ENCODE measurements at regions not wholly inside any gene's neighbourhood (a gene's known extent, or its start where the extent isn't known, plus 50 kb on each side); places are given as distances from the start of the nearest gene placed in this dataset.

- Histone ChIP-seq H3K4me2 (ENCODE audit: insufficient read depth, insufficient read length, low read length) (no peak overlapping the region), H3K9me3 (ENCODE audit: control insufficient read depth, low read depth, low read length) (no peaks in the 10 kb centered on the region), H4K20me1 (ENCODE audit: control insufficient read depth, insufficient read depth, insufficient read length) (no peaks in the 10 kb centered on the region), H2BK20ac (ENCODE audit: low read depth, low read length, poor library complexity, severe bottlenecking) (no peak overlapping the region), H3K14ac (ENCODE audit: insufficient read depth, low read length) (no peak overlapping the region), H4K91ac (ENCODE audit: insufficient read length, low read depth, low read length) (no peak overlapping the region), H3K4me1 (ENCODE audit: insufficient read depth, low read length) (no peaks in the 10 kb centered on the region), H3K23me2 (ENCODE audit: insufficient read length, low read depth, low read length, poor library complexity, severe bottlenecking) (no peaks in the 10 kb centered on the region), H4K5ac (ENCODE audit: insufficient read length, low read depth, low read length) (no peak overlapping the region), H3K56ac (ENCODE audit: insufficient read length, low read depth, low read length) (no peak overlapping the region), H3K27me3 (ENCODE audit: insufficient read depth, low read length) (no peaks in the 10 kb centered on the region), H3K27ac (ENCODE audit: insufficient read length, low read depth, low read length) (no peak overlapping the region), H4K8ac (replicated peaks; ENCODE audit: insufficient read length, low read depth, low read length) (no peak overlapping the region), H3K79me2 (ENCODE audit: insufficient read depth, low read length) (no peaks in the 10 kb centered on the region), H2AK5ac (ENCODE audit: insufficient read length, low read length) (no peak overlapping the region), H2BK120ac (ENCODE audit: low read depth, low read length, poor library complexity, severe bottlenecking) (no peak overlapping the region), H2AFZ (ENCODE audit: low read length) (no peak overlapping the region), H2BK12ac (ENCODE audit: insufficient read length, low read depth, low read length) (no peak overlapping the region), H3K23ac (ENCODE audit: insufficient read length, low read depth, low read length) (no peak overlapping the region), H3K18ac (ENCODE audit: insufficient read length, low read depth, low read length) (no peak overlapping the region), H3K9ac (ENCODE audit: extremely low read depth, insufficient read length, low read length) (no peak overlapping the region), H3K4ac (ENCODE audit: low read depth, low read length) (no peak overlapping the region), H3T11ph (ENCODE audit: low read length) (no peak overlapping the region), H3K79me1 (ENCODE audit: insufficient read depth, low read depth, low read length, poor library complexity, severe bottlenecking) (no peaks in the 10 kb centered on the region), H2BK5ac (ENCODE audit: insufficient read length, low read length) (no peak overlapping the region), H2BK15ac (ENCODE audit: low read depth, low read length) (no peak overlapping the region)
- no peak for TF ChIP-seq CTCF (conservative IDR thresholded peaks at IDR 0.05)
- Mint-ChIP-seq H3K9me3 (no peaks in the 10 kb centered on the region), H3K4me1 (no peaks in the 10 kb centered on the region), H3K4me3 (no peak overlapping the region), H3K36me3 (ENCODE audit: insufficient read depth in 1 of 3, low read depth in 3 of 3) (no peaks in the 10 kb centered on the region), H3K27ac (no peak overlapping the region), H3K27me3 (ENCODE audit: low read depth) (no peaks in the 10 kb centered on the region)
- DNase-seq: no peak
- no CpG with 5 or more reads among the region's 9 CpGs for WGBS (ENCODE audit: extremely low coverage, insufficient read length, low lambda C conversion rate)
Measured at GRCh38 chr2:78145997-78146722, 624.0 kb upstream of the LRRTM4 start.

Measured in H9 (cell line).